Mesothelial cell of epicardium (in vitro differentiated cells): ENCODE measurements at regions not wholly inside any gene's neighbourhood (a gene's known extent, or its start where the extent isn't known, plus 50 kb on each side); places are given as distances from the start of the nearest gene placed in this dataset.
A peak's percentile ranks its signal among the peaks of the same experiment; 100 is the strongest.

ENCODE experiments used
- DNase-seq, 2 experiments: peaks; one replicate each; pipeline ENCODE4 v3.0.0; 2021; ENCODE audit warnings: low spot score in 2 of 2; ENCODE audit not compliant: unreplicated experiment in 2 of 2
- H3K27ac Mint-ChIP-seq: 2 replicates; pipeline ENCODE4 v1.8.0; 2021; ENCODE audit warnings: mixed read lengths
- H3K27me3 Mint-ChIP-seq: 2 replicates; pipeline ENCODE4 v1.8.0; 2021; ENCODE audit warnings: low read depth, mixed read lengths
- H3K36me3 Mint-ChIP-seq: 2 replicates; pipeline ENCODE4 v1.8.0; 2021; ENCODE audit warnings: mixed read lengths
- H3K4me1 Mint-ChIP-seq: 2 replicates; pipeline ENCODE4 v1.8.0; 2021; ENCODE audit warnings: mixed read lengths
- H3K4me3 Mint-ChIP-seq: 2 replicates; pipeline ENCODE4 v1.8.0; 2021; ENCODE audit warnings: mild to moderate bottlenecking, moderate library complexity, mixed read lengths
- H3K9me3 Mint-ChIP-seq: 2 replicates; pipeline ENCODE4 v1.8.0; 2021; ENCODE audit warnings: mixed read lengths
- CTCF ChIP-seq: fragments of 200-600 bp; sonication (generic); IDR thresholded peaks from one replicate; pipeline ENCODE4 v1.5.0; 2021; ENCODE audit warnings: antibody characterized with exemption; ENCODE audit not compliant: unreplicated experiment

- peaks cover 4% of the 10 kb centered on the region for H3K27me3 Mint-ChIP-seq
Observed at GRCh38 chr4:17376205-17376604, 135.7 kb downstream of the QDPR start.

GRCh38 chr4:17373666-17374065, 138.2 kb downstream of the QDPR start:
- no peak overlapping the region for H3K27ac Mint-ChIP-seq
- peaks cover 4% of the 10 kb centered on the region for H3K27me3 Mint-ChIP-seq
- DNase-seq = no peak
- H3K4me3 Mint-ChIP-seq = no peak overlapping the region
- peaks cover 10% of the 10 kb centered on the region for H3K4me1 Mint-ChIP-seq
- no peaks in the 10 kb centered on the region for H3K36me3 Mint-ChIP-seq
- H3K9me3 Mint-ChIP-seq = no peaks in the 10 kb centered on the region
- no peak for TF ChIP-seq CTCF

More at GRCh38 chr4:17376205-17376604, 135.7 kb downstream of the QDPR start:
- Mint-ChIP-seq H3K4me1 (peaks cover 5% of the 10 kb centered on the region), H3K36me3 (no peaks in the 10 kb centered on the region), H3K27ac (peak overlapping the region; percentile 58), H3K4me3 (no peak overlapping the region), H3K9me3 (no peaks in the 10 kb centered on the region)
- no peak for DNase-seq
- no peak for TF ChIP-seq CTCF

GRCh38 chr4:17370818-17371217, 141.1 kb downstream of the QDPR start:
- H3K9me3 Mint-ChIP-seq = peaks cover 2% of the 10 kb centered on the region
- no peak for TF ChIP-seq CTCF
- no peak overlapping the region for H3K27ac Mint-ChIP-seq
- H3K36me3 Mint-ChIP-seq = no peaks in the 10 kb centered on the region
- H3K4me3 Mint-ChIP-seq = no peak overlapping the region
- peaks cover 4% of the 10 kb centered on the region for H3K27me3 Mint-ChIP-seq
- peaks cover 5% of the 10 kb centered on the region for H3K4me1 Mint-ChIP-seq
- no peak for DNase-seq

GRCh38 chr4:17368408-17368807, 143.5 kb downstream of the QDPR start:
- H3K27me3 Mint-ChIP-seq = peaks cover 3% of the 10 kb centered on the region
- peaks cover 5% of the 10 kb centered on the region for H3K4me1 Mint-ChIP-seq
- H3K27ac Mint-ChIP-seq = no peak overlapping the region
- peaks cover 2% of the 10 kb centered on the region for H3K9me3 Mint-ChIP-seq
- DNase-seq = no peak
- TF ChIP-seq CTCF = no peak
- H3K36me3 Mint-ChIP-seq = no peaks in the 10 kb centered on the region
- no peak overlapping the region for H3K4me3 Mint-ChIP-seq

- TF ChIP-seq CTCF = no peak
- no peaks in the 10 kb centered on the region for H3K36me3 Mint-ChIP-seq
- no peak overlapping the region for H3K4me3 Mint-ChIP-seq
- H3K27ac Mint-ChIP-seq = no peak overlapping the region
- peaks cover 2% of the 10 kb centered on the region for H3K9me3 Mint-ChIP-seq
- DNase-seq = no peak
- H3K27me3 Mint-ChIP-seq = peaks cover 4% of the 10 kb centered on the region
- H3K4me1 Mint-ChIP-seq = peaks cover 5% of the 10 kb centered on the region
Observed at GRCh38 chr4:17367201-17367600, 144.7 kb downstream of the QDPR start.

GRCh38 chr4:17366496-17366895, 145.4 kb downstream of the QDPR start:
- H3K27me3 Mint-ChIP-seq = peaks cover 10% of the 10 kb centered on the region
- H3K9me3 Mint-ChIP-seq = peaks cover 2% of the 10 kb centered on the region
- H3K27ac Mint-ChIP-seq = no peak overlapping the region
- no peak for TF ChIP-seq CTCF
- no peak for DNase-seq
- H3K4me1 Mint-ChIP-seq = peaks cover 5% of the 10 kb centered on the region
- no peak overlapping the region for H3K4me3 Mint-ChIP-seq
- no peaks in the 10 kb centered on the region for H3K36me3 Mint-ChIP-seq
